HEK293 (cell line): ENCODE measurements at regions not wholly inside any gene's neighbourhood (a gene's known extent, or its start where the extent isn't known, plus 50 kb on each side); places are given as distances from the start of the nearest gene placed in this dataset.

Source experiments
- ATF2 ChIP-seq: fragments of 450-650 bp; formaldehyde crosslinking; IDR thresholded peaks from 2 replicates; pipeline ENCODE4 v1.5.1; 2016; ENCODE audit warnings: missing biosample characterization, missing genetic modification characterization, low read depth
- YY1 ChIP-seq: fragments of 450-650 bp; formaldehyde crosslinking; IDR thresholded peaks from 2 replicates; pipeline ENCODE4 v1.5.1; 2018; ENCODE audit warnings: missing biosample characterization, missing genetic modification characterization
- ZBTB6 ChIP-seq: fragments of 450-650 bp; formaldehyde crosslinking; IDR thresholded peaks from 2 replicates; pipeline ENCODE4 v1.5.1; 2017; ENCODE audit warnings: missing biosample characterization, missing genetic modification characterization
- ZNF18 ChIP-seq: fragments of 450-650 bp; formaldehyde crosslinking; IDR thresholded peaks from 2 replicates; pipeline ENCODE4 v1.5.1; 2016; ENCODE audit warnings: missing biosample characterization, missing genetic modification characterization
- ZNF311 ChIP-seq: fragments of 450-650 bp; formaldehyde crosslinking; IDR thresholded peaks from 2 replicates; pipeline ENCODE4 v1.5.1; 2017; ENCODE audit warnings: missing biosample characterization, missing genetic modification characterization, borderline replicate concordance
- ZNF423 ChIP-seq: fragments of 450-650 bp; formaldehyde crosslinking; IDR thresholded peaks from 2 replicates; pipeline ENCODE4 v1.5.1; 2016; ENCODE audit warnings: missing biosample characterization, missing genetic modification characterization
- ZNF580 ChIP-seq: fragments of 450-650 bp; formaldehyde crosslinking; IDR thresholded peaks from 2 replicates; pipeline ENCODE4 v1.5.1; 2016; ENCODE audit warnings: missing biosample characterization, missing genetic modification characterization
- ZNF610 ChIP-seq: fragments of 450-650 bp; formaldehyde crosslinking; IDR thresholded peaks from 2 replicates; pipeline ENCODE4 v1.5.1; 2016; ENCODE audit warnings: missing biosample characterization, missing genetic modification characterization, borderline replicate concordance
- ZNF629 ChIP-seq: fragments of 450-650 bp; formaldehyde crosslinking; IDR thresholded peaks from 2 replicates; pipeline ENCODE4 v1.5.1; 2017; ENCODE audit warnings: missing biosample characterization, missing genetic modification characterization
- ZNF639 ChIP-seq: fragments of 450-650 bp; formaldehyde crosslinking; IDR thresholded peaks from 2 replicates; pipeline ENCODE4 v1.5.1; 2016; ENCODE audit warnings: missing biosample characterization, missing genetic modification characterization
- ZNF777 ChIP-seq: fragments of 450-650 bp; formaldehyde crosslinking; IDR thresholded peaks from 2 replicates; pipeline ENCODE4 v1.5.1; 2017; ENCODE audit warnings: missing biosample characterization, missing genetic modification characterization, borderline replicate concordance
- ZNF837 ChIP-seq: fragments of 450-650 bp; formaldehyde crosslinking; IDR thresholded peaks from 2 replicates; pipeline ENCODE4 v1.5.1; 2016; ENCODE audit warnings: missing biosample characterization, missing genetic modification characterization
- TF ChIP-seq, protein P1 (sequence below): fragments of 450-650 bp; formaldehyde crosslinking; IDR thresholded peaks from 2 replicates; pipeline ENCODE4 v1.5.1; 2016; ENCODE audit warnings: missing biosample characterization, missing genetic modification characterization
- TF ChIP-seq, protein P2 (sequence below): fragments of 450-650 bp; formaldehyde crosslinking; IDR thresholded peaks from 2 replicates; pipeline ENCODE4 v1.5.1; 2016; ENCODE audit warnings: missing biosample characterization, missing genetic modification characterization
- TF ChIP-seq, protein P3 (sequence below): fragments of 450-650 bp; formaldehyde crosslinking; IDR thresholded peaks from 2 replicates; pipeline ENCODE4 v1.5.1; 2016; ENCODE audit warnings: missing biosample characterization, missing genetic modification characterization
- TF ChIP-seq, protein P4 (sequence below): fragments of 450-650 bp; formaldehyde crosslinking; IDR thresholded peaks from 2 replicates; pipeline ENCODE4 v1.5.1; 2017; ENCODE audit warnings: missing biosample characterization, missing genetic modification characterization
- TF ChIP-seq, protein P5 (sequence below): fragments of 450-650 bp; formaldehyde crosslinking; IDR thresholded peaks from 2 replicates; pipeline ENCODE4 v1.5.1; 2016; ENCODE audit warnings: missing biosample characterization, missing genetic modification characterization

DNA sequence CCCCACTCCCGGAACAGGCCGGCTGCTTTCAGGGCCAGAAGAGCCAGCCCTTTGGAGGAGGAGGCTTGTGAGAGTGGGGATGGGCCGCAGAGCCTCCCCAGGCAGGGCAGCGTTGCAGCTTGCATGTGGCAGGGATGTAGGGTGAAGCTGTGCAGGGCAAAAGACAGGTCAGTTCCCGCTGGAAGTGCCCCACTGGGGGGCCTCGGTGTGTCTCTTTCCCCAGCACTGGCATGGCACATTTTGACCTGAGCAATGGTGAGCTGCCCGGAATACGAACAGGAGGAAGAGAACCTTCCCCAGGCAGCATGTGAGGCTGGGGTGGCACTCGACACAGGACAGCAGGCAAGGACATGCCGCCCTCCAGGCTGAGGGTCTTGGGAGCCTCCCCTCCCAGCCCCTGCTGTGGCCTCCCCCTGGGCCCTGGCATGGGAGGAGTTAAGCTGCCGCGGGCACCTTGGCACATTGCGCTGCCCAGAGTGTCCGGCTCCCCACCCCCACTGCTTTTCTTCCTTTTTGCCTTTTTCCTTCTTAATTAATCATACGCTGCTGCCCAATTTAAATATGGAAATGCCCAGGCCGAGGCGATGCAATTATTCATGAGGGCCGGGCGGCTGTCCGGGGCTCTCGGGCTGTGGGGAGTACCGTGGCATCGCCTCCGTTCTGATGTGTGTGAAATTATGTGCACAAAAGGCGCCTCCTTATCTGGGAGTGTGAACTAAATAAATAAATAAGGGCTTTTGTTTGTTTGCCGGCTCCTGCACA, 76.0 kb upstream of the WNT7B start (continued):
- TF ChIP-seq, protein P1, sequence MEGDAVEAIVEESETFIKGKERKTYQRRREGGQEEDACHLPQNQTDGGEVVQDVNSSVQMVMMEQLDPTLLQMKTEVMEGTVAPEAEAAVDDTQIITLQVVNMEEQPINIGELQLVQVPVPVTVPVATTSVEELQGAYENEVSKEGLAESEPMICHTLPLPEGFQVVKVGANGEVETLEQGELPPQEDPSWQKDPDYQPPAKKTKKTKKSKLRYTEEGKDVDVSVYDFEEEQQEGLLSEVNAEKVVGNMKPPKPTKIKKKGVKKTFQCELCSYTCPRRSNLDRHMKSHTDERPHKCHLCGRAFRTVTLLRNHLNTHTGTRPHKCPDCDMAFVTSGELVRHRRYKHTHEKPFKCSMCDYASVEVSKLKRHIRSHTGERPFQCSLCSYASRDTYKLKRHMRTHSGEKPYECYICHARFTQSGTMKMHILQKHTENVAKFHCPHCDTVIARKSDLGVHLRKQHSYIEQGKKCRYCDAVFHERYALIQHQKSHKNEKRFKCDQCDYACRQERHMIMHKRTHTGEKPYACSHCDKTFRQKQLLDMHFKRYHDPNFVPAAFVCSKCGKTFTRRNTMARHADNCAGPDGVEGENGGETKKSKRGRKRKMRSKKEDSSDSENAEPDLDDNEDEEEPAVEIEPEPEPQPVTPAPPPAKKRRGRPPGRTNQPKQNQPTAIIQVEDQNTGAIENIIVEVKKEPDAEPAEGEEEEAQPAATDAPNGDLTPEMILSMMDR (tag by site-specific recombination), result peak; percentile 37; the same call in 1 of the 2 replicates
- TF ChIP-seq ZNF610 (tag by site-specific recombination), result no peak
- TF ChIP-seq YY1, result 0 out of 2 replicates have a peak, but pooled peaks have one; percentile 10
- TF ChIP-seq ZNF639 (tag by site-specific recombination), result no peak
- no peak for TF ChIP-seq ATF2
- TF ChIP-seq ZNF18, result peak; percentile 69
- TF ChIP-seq ZBTB6 (tag by site-specific recombination), result peak; percentile 45
- TF ChIP-seq, protein P2, sequence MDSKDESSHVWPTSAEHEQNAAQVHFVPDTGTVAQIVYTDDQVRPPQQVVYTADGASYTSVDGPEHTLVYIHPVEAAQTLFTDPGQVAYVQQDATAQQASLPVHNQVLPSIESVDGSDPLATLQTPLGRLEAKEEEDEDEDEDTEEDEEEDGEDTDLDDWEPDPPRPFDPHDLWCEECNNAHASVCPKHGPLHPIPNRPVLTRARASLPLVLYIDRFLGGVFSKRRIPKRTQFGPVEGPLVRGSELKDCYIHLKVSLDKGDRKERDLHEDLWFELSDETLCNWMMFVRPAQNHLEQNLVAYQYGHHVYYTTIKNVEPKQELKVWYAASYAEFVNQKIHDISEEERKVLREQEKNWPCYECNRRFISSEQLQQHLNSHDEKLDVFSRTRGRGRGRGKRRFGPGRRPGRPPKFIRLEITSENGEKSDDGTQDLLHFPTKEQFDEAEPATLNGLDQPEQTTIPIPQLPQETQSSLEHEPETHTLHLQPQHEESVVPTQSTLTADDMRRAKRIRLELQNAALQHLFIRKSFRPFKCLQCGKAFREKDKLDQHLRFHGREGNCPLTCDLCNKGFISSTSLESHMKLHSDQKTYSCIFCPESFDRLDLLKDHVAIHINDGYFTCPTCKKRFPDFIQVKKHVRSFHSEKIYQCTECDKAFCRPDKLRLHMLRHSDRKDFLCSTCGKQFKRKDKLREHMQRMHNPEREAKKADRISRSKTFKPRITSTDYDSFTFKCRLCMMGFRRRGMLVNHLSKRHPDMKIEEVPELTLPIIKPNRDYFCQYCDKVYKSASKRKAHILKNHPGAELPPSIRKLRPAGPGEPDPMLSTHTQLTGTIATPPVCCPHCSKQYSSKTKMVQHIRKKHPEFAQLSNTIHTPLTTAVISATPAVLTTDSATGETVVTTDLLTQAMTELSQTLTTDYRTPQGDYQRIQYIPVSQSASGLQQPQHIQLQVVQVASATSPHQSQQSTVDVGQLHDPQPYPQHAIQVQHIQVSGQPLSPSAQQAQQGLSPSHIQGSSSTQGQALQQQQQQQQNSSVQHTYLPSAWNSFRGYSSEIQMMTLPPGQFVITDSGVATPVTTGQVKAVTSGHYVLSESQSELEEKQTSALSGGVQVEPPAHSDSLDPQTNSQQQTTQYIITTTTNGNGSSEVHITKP (tag by site-specific recombination), result peak; percentile 74
- peak; percentile 62; the same call in 1 of the 2 replicates for TF ChIP-seq ZNF423 (tag by site-specific recombination)
- TF ChIP-seq, protein P3, sequence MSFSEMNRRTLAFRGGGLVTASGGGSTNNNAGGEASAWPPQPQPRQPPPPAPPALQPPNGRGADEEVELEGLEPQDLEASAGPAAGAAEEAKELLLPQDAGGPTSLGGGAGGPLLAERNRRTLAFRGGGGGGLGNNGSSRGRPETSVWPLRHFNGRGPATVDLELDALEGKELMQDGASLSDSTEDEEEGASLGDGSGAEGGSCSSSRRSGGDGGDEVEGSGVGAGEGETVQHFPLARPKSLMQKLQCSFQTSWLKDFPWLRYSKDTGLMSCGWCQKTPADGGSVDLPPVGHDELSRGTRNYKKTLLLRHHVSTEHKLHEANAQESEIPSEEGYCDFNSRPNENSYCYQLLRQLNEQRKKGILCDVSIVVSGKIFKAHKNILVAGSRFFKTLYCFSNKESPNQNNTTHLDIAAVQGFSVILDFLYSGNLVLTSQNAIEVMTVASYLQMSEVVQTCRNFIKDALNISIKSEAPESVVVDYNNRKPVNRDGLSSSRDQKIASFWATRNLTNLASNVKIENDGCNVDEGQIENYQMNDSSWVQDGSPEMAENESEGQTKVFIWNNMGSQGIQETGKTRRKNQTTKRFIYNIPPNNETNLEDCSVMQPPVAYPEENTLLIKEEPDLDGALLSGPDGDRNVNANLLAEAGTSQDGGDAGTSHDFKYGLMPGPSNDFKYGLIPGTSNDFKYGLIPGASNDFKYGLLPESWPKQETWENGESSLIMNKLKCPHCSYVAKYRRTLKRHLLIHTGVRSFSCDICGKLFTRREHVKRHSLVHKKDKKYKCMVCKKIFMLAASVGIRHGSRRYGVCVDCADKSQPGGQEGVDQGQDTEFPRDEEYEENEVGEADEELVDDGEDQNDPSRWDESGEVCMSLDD (tag by site-specific recombination), result peak; percentile 12; the same call in 1 of the 2 replicates
- TF ChIP-seq, protein P4, sequence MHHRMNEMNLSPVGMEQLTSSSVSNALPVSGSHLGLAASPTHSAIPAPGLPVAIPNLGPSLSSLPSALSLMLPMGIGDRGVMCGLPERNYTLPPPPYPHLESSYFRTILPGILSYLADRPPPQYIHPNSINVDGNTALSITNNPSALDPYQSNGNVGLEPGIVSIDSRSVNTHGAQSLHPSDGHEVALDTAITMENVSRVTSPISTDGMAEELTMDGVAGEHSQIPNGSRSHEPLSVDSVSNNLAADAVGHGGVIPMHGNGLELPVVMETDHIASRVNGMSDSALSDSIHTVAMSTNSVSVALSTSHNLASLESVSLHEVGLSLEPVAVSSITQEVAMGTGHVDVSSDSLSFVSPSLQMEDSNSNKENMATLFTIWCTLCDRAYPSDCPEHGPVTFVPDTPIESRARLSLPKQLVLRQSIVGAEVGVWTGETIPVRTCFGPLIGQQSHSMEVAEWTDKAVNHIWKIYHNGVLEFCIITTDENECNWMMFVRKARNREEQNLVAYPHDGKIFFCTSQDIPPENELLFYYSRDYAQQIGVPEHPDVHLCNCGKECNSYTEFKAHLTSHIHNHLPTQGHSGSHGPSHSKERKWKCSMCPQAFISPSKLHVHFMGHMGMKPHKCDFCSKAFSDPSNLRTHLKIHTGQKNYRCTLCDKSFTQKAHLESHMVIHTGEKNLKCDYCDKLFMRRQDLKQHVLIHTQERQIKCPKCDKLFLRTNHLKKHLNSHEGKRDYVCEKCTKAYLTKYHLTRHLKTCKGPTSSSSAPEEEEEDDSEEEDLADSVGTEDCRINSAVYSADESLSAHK (tag by site-specific recombination), result no peak
- TF ChIP-seq ZNF580, result 0 out of 2 replicates have a peak, but pooled peaks have one; percentile 10
- no peak for TF ChIP-seq ZNF837 (tag by site-specific recombination)
- TF ChIP-seq, protein P5, sequence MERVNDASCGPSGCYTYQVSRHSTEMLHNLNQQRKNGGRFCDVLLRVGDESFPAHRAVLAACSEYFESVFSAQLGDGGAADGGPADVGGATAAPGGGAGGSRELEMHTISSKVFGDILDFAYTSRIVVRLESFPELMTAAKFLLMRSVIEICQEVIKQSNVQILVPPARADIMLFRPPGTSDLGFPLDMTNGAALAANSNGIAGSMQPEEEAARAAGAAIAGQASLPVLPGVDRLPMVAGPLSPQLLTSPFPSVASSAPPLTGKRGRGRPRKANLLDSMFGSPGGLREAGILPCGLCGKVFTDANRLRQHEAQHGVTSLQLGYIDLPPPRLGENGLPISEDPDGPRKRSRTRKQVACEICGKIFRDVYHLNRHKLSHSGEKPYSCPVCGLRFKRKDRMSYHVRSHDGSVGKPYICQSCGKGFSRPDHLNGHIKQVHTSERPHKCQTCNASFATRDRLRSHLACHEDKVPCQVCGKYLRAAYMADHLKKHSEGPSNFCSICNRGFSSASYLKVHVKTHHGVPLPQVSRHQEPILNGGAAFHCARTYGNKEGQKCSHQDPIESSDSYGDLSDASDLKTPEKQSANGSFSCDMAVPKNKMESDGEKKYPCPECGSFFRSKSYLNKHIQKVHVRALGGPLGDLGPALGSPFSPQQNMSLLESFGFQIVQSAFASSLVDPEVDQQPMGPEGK, result peak; percentile 66
- TF ChIP-seq ZNF777 (tag by site-specific recombination), result no peak
- no peak; the same call in 1 of the 2 replicates for TF ChIP-seq ZNF629 (tag by site-specific recombination)
- no peak for TF ChIP-seq ZNF311 (tag by site-specific recombination)
